ENCODE measurements at regions not wholly inside any gene's neighbourhood (a gene's known extent, or its start where the extent isn't known, plus 50 kb on each side); places are given as distances from the start of the nearest gene placed in this dataset.
"Not testable (repeated sequence)": the region's sequence is repeated elsewhere in the genome, so short reads cannot be mapped to it uniquely, and the experiment has no call there.

- no peak for DNase-seq (ENCODE audit: low spot score)
Observed at GRCh38 chr2:100742277-100743254, 77.4 kb upstream of the NPAS2 start.

DNA sequence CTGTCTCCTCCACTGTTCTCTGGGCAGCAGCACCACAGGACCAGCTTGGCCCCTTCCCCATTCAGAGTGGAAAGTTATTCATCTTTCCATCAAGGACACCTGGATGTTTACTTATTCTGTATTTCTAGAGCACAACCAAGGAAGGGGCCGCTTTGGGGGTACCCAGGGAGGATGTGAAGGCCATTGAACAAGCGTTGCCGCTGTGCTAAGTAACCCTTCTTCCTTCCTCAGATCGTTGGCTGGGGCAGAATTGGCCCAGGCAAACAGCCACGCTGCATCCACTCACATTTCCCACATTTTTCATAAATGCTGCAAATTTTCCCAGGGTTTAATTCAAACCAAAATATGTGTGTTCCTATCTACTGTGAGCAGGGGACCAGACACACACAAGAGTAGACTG lies 76.2 kb upstream of the NPAS2 start:
- DNase-seq (ENCODE audit: low spot score), result no peak

DNA sequence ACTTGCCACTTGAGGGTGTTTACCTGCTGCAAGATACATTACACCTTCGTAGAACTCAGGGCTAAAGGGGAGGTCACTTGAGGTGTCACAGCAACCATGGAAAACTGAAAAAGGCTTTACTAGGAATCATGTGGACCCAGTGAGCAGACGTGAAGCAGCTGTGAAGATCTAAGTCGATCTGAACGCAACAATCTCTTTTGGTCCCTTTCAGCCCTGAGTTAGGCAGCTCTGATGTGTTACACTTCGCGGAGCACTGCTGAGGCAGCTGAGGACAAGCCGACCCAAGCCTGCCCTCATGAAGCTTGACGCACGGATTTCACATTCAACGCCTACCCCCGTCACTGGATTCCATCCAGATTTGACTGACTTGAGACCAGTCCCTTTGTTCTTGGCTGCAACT lies 75.8 kb upstream of the NPAS2 start:
- DNase-seq (ENCODE audit: low spot score), result no peak

GRCh38 chr2:100744589-100744988 lies 75.3 kb upstream of the NPAS2 start:
- no peak for DNase-seq (ENCODE audit: low spot score)

DNA sequence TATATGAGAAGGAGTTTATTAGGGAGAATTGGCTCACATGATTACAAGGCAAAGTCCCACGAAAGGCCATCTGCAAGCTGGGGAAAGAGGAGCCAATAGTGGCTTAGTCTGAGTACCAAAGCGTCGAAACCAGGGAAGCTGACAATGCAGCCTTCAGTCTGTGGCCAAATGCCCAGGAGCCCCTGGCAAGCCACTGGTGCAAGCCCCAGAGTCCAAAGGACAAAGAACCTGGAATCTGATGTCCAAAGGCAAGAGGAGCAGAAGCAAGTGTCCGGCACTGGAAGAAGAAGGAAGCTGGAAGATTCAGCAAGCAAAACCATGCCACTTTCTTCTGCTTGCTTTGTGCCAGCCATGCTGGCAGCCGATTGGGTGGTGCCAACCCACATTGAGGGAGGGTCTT lies 74.3 kb upstream of the NPAS2 start:
- DNase-seq (ENCODE audit: low spot score), result no peak

DNA sequence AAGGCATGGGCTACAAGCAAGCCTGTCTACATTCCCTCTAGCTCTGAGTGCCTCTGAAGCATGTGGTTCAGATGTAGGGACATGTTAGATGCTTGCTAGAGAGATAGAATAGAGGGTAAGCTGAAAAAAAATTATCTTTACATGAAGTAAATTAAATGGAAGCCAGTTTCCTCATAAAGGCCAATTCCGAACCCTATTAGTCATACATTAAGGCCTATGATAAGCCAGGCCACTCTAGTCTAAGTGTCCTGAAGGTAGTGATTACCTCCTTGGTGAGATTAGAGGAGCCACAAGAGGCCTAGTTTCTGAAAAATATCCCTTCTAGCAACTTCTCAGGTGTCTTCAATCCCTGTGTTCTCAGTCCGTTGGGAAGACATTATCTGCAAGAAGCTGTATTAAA lies 72.4 kb upstream of the NPAS2 start:
- DNase-seq (ENCODE audit: low spot score), result no peak

DNA sequence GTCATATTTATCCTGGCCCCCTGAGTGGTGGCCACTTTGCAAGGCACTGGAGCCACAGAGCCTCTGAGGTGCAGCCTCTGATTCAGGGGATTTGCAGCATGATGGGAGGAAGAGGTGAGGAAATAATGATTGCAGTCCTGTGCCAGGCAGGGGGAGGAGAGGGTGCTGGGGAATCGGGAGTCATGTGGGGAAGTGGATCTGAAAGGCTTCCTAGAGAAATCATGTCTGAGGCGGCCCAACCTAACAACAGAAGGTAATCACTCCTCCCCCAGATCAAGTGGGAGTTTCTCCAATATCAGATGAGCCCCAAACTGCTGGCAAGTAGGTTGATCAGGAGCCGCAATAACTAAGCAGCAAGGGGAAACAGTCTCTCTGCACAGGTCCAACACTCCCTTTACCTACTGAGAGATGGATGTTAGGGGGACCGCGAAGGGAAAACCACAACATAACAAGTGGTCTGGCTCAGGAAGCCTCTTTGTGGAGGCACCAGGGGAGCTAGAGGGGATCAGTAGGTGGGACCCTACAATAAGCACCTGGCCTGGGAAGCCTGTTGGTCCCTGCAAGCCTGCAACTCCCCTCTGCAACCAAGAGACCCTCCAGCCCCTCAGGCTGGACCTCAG lies 71.8 kb upstream of the NPAS2 start:
- DNase-seq (ENCODE audit: low spot score), result no peak

- no peak for DNase-seq (ENCODE audit: low spot score)
Observed at GRCh38 chr2:100748673-100749072, 71.3 kb upstream of the NPAS2 start.

- DNase-seq (ENCODE audit: low spot score), result no peak
Observed at GRCh38 chr2:100749771-100750542, 70.0 kb upstream of the NPAS2 start.

DNA sequence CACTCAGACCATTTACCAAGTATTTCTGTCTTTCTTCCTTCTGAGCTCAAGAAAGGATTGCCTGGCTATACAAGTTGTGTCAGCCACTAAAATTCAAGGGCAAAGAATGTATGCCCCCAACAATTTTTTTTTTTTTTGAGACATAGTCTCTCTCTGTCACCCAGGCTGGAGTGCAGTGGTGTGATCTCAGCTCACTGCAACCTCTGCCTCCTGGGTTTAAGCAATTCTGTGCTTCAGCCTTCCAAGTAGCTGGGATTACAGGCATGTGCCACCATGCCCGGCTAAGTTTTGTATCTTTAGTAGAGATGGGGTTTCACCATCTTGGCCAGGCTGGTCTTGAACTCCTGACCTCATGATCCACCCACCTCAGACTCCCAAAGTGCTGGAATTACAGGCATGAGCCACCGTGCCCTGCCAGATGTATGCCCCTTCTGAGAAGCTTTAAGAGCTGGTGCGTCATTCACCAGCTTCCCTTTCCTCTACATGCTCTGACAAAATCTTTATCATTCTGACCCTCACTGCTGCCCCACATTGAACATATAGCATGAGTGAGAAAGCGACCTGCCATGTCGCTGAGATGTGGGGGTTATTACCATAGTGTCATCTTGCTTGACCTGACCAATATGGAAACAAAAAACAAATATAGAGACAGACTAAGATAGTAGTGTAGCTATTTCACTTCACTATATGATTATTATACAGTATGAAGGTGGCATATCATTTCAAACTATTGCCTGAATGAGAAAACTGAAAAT lies 67.9 kb upstream of the NPAS2 start:
- not testable (repeated sequence) for DNase-seq (ENCODE audit: low spot score)

DNA sequence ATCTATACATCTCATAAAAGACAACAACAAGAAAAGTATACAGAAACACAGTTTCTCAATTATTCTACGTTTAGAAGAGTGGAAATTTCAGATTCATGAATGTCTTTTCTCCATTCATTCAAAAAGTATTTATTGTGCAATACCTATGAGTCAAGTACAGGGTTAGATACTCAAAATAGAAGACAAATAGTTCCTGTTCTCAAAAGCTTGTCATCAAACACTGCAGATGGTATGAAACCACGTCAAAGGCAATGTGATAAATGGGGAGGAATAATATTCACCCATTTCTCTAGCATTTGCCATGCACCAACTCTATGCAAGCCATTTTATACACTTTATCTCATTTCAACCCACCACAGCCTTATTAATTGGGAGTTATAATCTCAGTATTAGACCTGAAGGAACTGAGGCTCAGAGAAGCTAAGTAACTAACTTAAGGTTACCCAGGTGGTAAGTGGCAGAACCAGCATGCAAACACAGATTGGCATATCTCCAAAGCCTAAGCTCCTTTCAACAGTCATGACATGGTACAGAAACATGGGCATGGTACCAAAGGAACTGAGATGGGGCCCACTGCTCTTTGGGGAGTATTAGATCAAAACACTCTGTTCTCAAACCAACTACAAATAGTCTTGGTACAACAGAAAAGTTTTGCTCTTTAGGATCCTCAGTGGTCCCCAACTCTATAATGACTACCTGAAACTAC lies 67.2 kb upstream of the NPAS2 start:
- DNase-seq (ENCODE audit: low spot score), result no peak

GRCh38 chr2:100753444-100753843 lies 66.5 kb upstream of the NPAS2 start:
- no peak for DNase-seq (ENCODE audit: low spot score)

DNA sequence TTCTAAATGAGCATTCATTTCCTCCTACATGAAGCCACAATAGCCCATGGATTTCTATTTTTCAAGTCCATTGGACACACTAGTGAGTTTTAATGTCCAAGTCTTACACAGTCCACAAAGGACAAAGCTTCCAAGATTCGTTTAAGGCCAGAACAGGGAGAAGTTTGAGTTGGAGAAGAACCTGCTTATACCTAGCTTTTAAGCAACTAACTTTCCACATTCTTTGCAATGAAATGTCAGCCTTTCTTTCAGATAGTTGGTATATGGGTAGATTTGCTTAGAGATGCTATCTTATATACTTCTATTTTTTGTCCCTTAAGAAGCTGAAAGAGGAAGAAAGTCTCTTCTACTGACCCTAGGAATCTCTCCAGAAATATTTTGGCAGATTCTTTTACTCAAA lies 66.1 kb upstream of the NPAS2 start:
- no peak for DNase-seq (ENCODE audit: low spot score)

DNA sequence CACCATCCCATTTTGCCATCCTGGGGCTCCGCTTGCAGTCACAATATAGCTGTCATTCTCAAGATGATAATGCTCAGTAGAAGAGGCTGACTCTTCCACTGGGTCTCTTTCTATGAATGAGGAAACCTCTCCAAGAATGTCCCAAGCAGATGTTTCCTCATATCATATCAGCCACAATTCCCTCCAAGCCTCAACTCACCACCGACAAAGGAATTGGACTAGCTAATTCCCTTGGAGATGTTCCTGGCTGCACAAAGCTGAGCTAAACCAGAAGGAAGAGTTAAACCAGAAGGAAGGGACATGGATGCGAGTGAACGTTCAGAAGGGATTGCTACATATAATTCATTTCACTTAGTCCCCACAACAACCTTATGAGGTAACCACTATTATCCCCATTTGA lies 65.0 kb upstream of the NPAS2 start:
- DNase-seq (ENCODE audit: low spot score), result no peak

GRCh38 chr2:100755441-100755840 lies 64.5 kb upstream of the NPAS2 start:
- no peak for DNase-seq (ENCODE audit: low spot score)

DNA sequence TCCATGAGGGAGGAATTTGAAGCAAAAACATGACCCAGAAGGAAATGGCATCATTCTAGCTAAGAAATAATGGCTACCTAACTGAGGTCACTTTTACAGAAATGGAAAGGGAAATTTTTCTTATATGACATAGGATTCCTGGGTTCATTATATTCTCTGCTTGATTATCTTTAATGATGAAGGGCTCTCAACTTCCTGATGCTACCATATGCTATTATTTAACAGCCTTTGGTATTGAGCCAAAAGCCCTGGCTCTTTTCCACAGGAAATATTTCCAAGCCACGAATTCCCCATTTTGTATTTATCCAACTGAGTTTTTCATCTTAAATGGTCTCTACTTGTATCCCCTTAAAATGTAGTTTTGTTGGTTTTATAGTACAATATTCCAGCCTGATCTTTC lies 63.2 kb upstream of the NPAS2 start:
- DNase-seq (ENCODE audit: low spot score), result no peak

DNA sequence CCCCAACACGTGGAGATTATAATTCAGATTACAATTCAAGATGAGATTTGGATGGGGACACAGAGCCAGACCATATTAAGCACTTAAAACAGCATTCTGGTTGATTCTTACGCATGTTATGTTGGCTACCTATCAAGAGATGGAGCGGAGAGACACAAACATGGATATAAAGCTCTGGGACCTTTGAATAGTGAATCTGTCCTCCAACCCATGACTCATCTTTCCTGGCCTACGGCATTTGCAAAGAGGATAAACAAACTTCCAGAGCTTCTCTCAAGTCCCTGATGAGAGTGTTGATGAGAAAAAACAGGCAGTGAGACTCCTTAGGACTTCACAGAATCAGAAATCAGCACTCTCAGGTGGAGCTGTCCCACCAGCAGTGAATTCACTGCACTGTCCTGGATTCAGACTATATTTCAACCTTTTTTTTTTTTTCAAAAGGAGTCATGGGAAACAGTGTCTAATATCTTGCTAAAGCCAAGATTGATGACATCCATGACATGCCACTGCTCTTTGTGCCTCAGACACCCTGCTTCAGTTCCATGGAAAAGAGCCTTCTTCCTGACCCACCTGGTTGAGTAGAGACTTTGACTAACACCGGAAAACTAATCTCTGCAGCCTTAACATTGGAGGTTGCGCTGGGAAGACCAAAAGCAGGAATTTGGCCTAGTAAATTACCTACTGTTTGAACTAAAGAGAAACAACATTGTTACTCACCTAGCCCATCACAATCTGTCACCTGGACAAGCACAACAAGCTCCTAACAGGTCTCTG lies 62.1 kb upstream of the NPAS2 start:
- DNase-seq (ENCODE audit: low spot score), result no peak

DNA sequence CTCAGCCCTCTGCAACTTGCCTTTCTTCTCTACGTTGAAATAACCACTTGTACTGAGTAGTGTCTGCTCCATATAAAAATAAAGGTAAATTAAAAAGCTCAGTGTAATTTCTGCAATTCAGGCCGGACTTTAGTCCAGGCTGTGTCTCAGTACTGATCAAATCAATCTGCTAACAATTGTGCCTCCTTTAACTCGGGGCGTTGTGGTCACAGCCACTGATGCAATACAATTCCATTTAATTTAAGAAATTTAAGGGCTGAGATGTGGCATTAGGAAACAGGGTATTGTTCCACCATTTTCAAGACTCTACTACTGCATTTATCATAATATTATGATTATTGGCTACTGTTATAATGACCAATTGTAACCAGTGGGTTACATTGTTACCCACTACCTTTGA lies 60.0 kb upstream of the NPAS2 start:
- DNase-seq (ENCODE audit: low spot score), result no peak

DNA sequence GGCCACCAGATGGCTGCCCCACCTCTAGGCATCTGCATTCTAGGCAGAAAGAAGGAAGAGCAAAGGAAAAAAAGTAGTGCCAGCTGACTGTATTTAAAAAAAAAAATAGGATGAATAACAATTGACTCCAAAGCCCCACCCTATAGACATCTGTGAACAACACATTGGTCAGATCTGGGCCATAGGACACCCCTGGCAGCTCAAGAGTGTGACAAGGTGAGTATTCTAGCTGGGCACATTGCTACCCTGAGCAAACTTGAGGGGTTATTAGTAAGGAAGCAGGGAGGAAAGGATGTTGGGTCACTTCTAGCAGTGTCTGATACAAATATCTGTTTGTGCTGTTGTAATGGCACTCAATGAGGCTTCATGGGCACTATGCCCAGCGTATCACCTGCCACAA lies 58.6 kb upstream of the NPAS2 start:
- DNase-seq (ENCODE audit: low spot score), result no peak

DNA sequence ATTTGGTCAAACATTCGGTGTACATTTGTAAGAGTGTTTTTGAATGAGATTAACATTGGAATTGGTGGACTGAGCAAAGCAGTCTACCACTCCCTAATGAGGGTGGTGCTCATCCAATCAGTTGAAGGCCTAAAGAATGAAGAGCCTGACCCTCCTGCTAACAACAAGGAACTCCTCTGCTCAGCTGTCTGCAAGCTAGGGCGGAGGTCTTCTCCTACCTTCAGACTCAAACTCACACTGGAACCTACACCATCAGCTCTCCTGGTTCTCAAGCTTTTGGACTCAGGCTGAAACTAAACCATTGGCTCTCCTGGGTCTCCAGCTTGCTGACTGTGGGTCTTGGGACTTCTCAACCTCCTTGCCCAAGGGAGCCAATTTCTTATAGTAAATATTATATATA lies 55.5 kb upstream of the NPAS2 start:
- DNase-seq (ENCODE audit: low spot score), result no peak

- DNase-seq (ENCODE audit: low spot score), result no peak
Observed at GRCh38 chr2:100765481-100765880, 54.5 kb upstream of the NPAS2 start.
